H9 (cell line): ENCODE measurements at regions not wholly inside any gene's neighbourhood (a gene's known extent, or its start where the extent isn't known, plus 50 kb on each side); places are given as distances from the start of the nearest gene placed in this dataset.

Experiments used
- DNase-seq: peaks from one replicate; pipeline ENCODE4 v3.0.0-alpha.2; 2017
- H2AFZ ChIP-seq: one replicate; pipeline ENCODE4 v1.6.1; 2013; ENCODE audit warnings: mild to moderate bottlenecking, low read length, control low read depth, moderate library complexity
- H2AK5ac ChIP-seq: 2 replicates; pipeline ENCODE4 v1.6.1; 2013; ENCODE audit warnings: low read length, control low read depth, mixed read lengths; ENCODE audit not compliant: insufficient read length
- H2BK120ac ChIP-seq: one replicate; pipeline ENCODE4 v1.6.1; 2013; ENCODE audit warnings: low read depth, mild to moderate bottlenecking, low read length, control low read depth, inconsistent platforms; ENCODE audit not compliant: poor library complexity, severe bottlenecking
- H2BK12ac ChIP-seq: 2 replicates; pipeline ENCODE4 v1.6.1; 2013; ENCODE audit warnings: low read length, control low read depth, mixed read lengths, low read depth; ENCODE audit not compliant: insufficient read length
- H2BK15ac ChIP-seq: 2 replicates; pipeline ENCODE4 v1.6.1; 2013; ENCODE audit warnings: low read depth, low read length, control low read depth
- H2BK20ac ChIP-seq: one replicate; pipeline ENCODE4 v1.6.1; 2013; ENCODE audit warnings: low read depth, mild to moderate bottlenecking, low read length, control low read depth, inconsistent platforms; ENCODE audit not compliant: poor library complexity, severe bottlenecking
- H2BK5ac ChIP-seq: 2 replicates; pipeline ENCODE4 v1.6.1; 2013; ENCODE audit warnings: low read length, control low read depth, mixed read lengths; ENCODE audit not compliant: insufficient read length
- H3K14ac ChIP-seq: 2 replicates; pipeline ENCODE4 v1.6.1; 2013; ENCODE audit warnings: low read length, control low read depth; ENCODE audit not compliant: insufficient read depth
- H3K18ac ChIP-seq: 2 replicates; pipeline ENCODE4 v1.6.1; 2013; ENCODE audit warnings: low read depth, mild to moderate bottlenecking, mixed read lengths, low read length, control low read depth; ENCODE audit not compliant: insufficient read length
- H3K23ac ChIP-seq: 2 replicates; pipeline ENCODE4 v1.6.1; 2013; ENCODE audit warnings: low read length, control low read depth, mixed read lengths, low read depth; ENCODE audit not compliant: insufficient read length
- H3K23me2 ChIP-seq: 2 replicates; pipeline ENCODE4 v1.6.1; 2013; ENCODE audit warnings: low read depth, mild to moderate bottlenecking, mixed read lengths, low read length, control low read depth; ENCODE audit not compliant: insufficient read length, poor library complexity, severe bottlenecking
- H3K27ac ChIP-seq: 2 replicates; pipeline ENCODE4 v1.5.1; 2013; ENCODE audit warnings: low read length, control low read depth, mixed read lengths, low read depth; ENCODE audit not compliant: insufficient read length
- H3K27me3 ChIP-seq: 2 replicates; pipeline ENCODE4 v1.6.1; 2013; ENCODE audit warnings: low read length, control low read depth, inconsistent platforms; ENCODE audit not compliant: insufficient read depth
- H3K4ac ChIP-seq: 2 replicates; pipeline ENCODE4 v1.6.1; 2013; ENCODE audit warnings: low read depth, mild to moderate bottlenecking, control low read depth, inconsistent platforms, low read length, moderate library complexity
- H3K4me1 ChIP-seq: 2 replicates; pipeline ENCODE4 v1.6.1; 2013; ENCODE audit warnings: low read length, control low read depth, inconsistent platforms; ENCODE audit not compliant: insufficient read depth
- H3K4me2 ChIP-seq: 2 replicates; pipeline ENCODE4 v1.6.1; 2013; ENCODE audit warnings: low read length, control low read depth, mixed read lengths; ENCODE audit not compliant: insufficient read length, insufficient read depth
- H3K56ac ChIP-seq: 2 replicates; pipeline ENCODE4 v1.6.1; 2013; ENCODE audit warnings: low read depth, mild to moderate bottlenecking, mixed read lengths, low read length, control low read depth; ENCODE audit not compliant: insufficient read length
- H3K79me1 ChIP-seq: 2 replicates; pipeline ENCODE4 v1.6.1; 2013; ENCODE audit warnings: low read depth, mild to moderate bottlenecking, moderate library complexity, low read length, control low read depth, inconsistent platforms; ENCODE audit not compliant: insufficient read depth, poor library complexity, severe bottlenecking
- H3K79me2 ChIP-seq: 2 replicates; pipeline ENCODE4 v1.6.1; 2013; ENCODE audit warnings: low read length, control low read depth, inconsistent platforms; ENCODE audit not compliant: insufficient read depth
- H3K9ac ChIP-seq: 2 replicates; pipeline ENCODE4 v1.6.1; 2013; ENCODE audit warnings: low read length, control low read depth, mixed read lengths; ENCODE audit not compliant: insufficient read length; ENCODE audit errors: extremely low read depth
- H3K9me3 ChIP-seq: one replicate; pipeline ENCODE4 v1.6.1; 2013; ENCODE audit warnings: low read depth, low read length, inconsistent platforms; ENCODE audit not compliant: control insufficient read depth
- H3T11ph ChIP-seq: one replicate; pipeline ENCODE4 v1.6.1; 2013; ENCODE audit warnings: mild to moderate bottlenecking, low read length, control low read depth, inconsistent platforms
- H4K20me1 ChIP-seq: one replicate; pipeline ENCODE4 v1.6.1; 2013; ENCODE audit not compliant: control insufficient read depth, insufficient read length, insufficient read depth
- H4K5ac ChIP-seq: 2 replicates; pipeline ENCODE4 v1.6.1; 2013; ENCODE audit warnings: low read depth, mild to moderate bottlenecking, mixed read lengths, low read length, control low read depth; ENCODE audit not compliant: insufficient read length
- H4K8ac ChIP-seq: replicated peaks from 2 replicates; pipeline ENCODE4 v1.6.1; 2013; ENCODE audit warnings: low read length, control low read depth, mixed read lengths, low read depth; ENCODE audit not compliant: insufficient read length
- H4K91ac ChIP-seq: 2 replicates; pipeline ENCODE4 v1.6.1; 2013; ENCODE audit warnings: low read depth, mild to moderate bottlenecking, moderate library complexity, mixed read lengths, low read length, control low read depth; ENCODE audit not compliant: insufficient read length
- H3K27ac Mint-ChIP-seq, 3 experiments: 2 replicates in 2 of 3; 3 replicates in 1 of 3; pipeline ENCODE4 v1.8.0; 2020 to 2021; ENCODE audit warnings: mixed read lengths in 3 of 3, mild to moderate bottlenecking in 1 of 3, moderate library complexity in 1 of 3
- H3K27me3 Mint-ChIP-seq: 2 replicates; pipeline ENCODE4 v1.8.0; 2021; ENCODE audit warnings: low read depth, mild to moderate bottlenecking, moderate library complexity, mixed read lengths
- H3K36me3 Mint-ChIP-seq, 3 experiments: 2 replicates in 2 of 3; 3 replicates in 1 of 3; pipeline ENCODE4 v1.8.0; 2020 to 2021; ENCODE audit warnings: low read depth in 3 of 3, mixed read lengths in 3 of 3; ENCODE audit not compliant: insufficient read depth in 1 of 3
- H3K4me1 Mint-ChIP-seq, 2 experiments: 2 replicates each; pipeline ENCODE4 v1.8.0; 2020; ENCODE audit warnings: mixed read lengths in 2 of 2
- H3K4me3 Mint-ChIP-seq, 2 experiments: 2 replicates in 1 of 2; 3 replicates in 1 of 2; pipeline ENCODE4 v1.8.0; 2020 to 2021; ENCODE audit warnings: mild to moderate bottlenecking in 2 of 2, mixed read lengths in 2 of 2, moderate library complexity in 1 of 2
- H3K9me3 Mint-ChIP-seq, 2 experiments: 2 replicates in 1 of 2; 3 replicates in 1 of 2; pipeline ENCODE4 v1.8.0; 2020; ENCODE audit warnings: mild to moderate bottlenecking in 2 of 2, mixed read lengths in 2 of 2, moderate library complexity in 1 of 2
- WGBS: extraction: QIAGEN DNeasy Blood & Tissue Kit; methylation state at CpG from one replicate; pipeline ENCODE4 v1.1.7; 2013; ENCODE audit warnings: missing lambda C conversion rate, low lambda C conversion rate, mixed read lengths; ENCODE audit not compliant: insufficient read length; ENCODE audit errors: extremely low coverage; 5-methylcytosine and 5-hydroxymethylcytosine counted together
- TF ChIP-seq, protein P1 (sequence below): fragments of 200-600 bp; sonication (generic); conservative IDR thresholded peaks from 3 replicates; pipeline ENCODE4 v1.8.0; 2021; ENCODE audit warnings: antibody characterized with exemption, mild to moderate bottlenecking

GRCh38 chr14:85306024-85306423, 223.9 kb upstream of the FLRT2 start:
- Histone ChIP-seq H4K91ac (no peak overlapping the region), H4K8ac (no peak overlapping the region), H2BK120ac (no peak overlapping the region), H3K9me3 (no peaks in the 10 kb centered on the region), H3K18ac (no peak overlapping the region), H3K4me1 (no peaks in the 10 kb centered on the region), H3K56ac (no peak overlapping the region), H3K14ac (no peak overlapping the region), H3K27ac (no peak overlapping the region), H3K27me3 (no peaks in the 10 kb centered on the region), H3T11ph (no peak overlapping the region), H2BK5ac (no peak overlapping the region), H2BK12ac (no peak overlapping the region), H4K5ac (no peak overlapping the region), H2AFZ (no peak overlapping the region), H3K23me2 (no peaks in the 10 kb centered on the region), H2AK5ac (no peak overlapping the region), H3K79me1 (no peaks in the 10 kb centered on the region), H3K4ac (no peak overlapping the region), H3K9ac (no peak overlapping the region), H3K4me2 (no peak overlapping the region), H4K20me1 (no peaks in the 10 kb centered on the region), H2BK20ac (no peak overlapping the region), H2BK15ac (no peak overlapping the region), H3K23ac (no peak overlapping the region), H3K79me2 (no peaks in the 10 kb centered on the region)
- DNase-seq, result no peak
- Mint-ChIP-seq H3K36me3 (no peaks in the 10 kb centered on the region), H3K4me3 (no peak overlapping the region), H3K4me1 (peaks cover 6 to 10% of the 10 kb centered on the region in 2 experiments), H3K27me3 (no peaks in the 10 kb centered on the region), H3K27ac (no peak overlapping the region), H3K9me3 (no peaks in the 10 kb centered on the region)
- WGBS, result no CpG with 5 or more reads among the region's 3 CpGs
- TF ChIP-seq, protein P1, sequence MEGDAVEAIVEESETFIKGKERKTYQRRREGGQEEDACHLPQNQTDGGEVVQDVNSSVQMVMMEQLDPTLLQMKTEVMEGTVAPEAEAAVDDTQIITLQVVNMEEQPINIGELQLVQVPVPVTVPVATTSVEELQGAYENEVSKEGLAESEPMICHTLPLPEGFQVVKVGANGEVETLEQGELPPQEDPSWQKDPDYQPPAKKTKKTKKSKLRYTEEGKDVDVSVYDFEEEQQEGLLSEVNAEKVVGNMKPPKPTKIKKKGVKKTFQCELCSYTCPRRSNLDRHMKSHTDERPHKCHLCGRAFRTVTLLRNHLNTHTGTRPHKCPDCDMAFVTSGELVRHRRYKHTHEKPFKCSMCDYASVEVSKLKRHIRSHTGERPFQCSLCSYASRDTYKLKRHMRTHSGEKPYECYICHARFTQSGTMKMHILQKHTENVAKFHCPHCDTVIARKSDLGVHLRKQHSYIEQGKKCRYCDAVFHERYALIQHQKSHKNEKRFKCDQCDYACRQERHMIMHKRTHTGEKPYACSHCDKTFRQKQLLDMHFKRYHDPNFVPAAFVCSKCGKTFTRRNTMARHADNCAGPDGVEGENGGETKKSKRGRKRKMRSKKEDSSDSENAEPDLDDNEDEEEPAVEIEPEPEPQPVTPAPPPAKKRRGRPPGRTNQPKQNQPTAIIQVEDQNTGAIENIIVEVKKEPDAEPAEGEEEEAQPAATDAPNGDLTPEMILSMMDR, result no peak
